Neural progenitor cell (in vitro differentiated cells): ENCODE measurements at regions not wholly inside any gene's neighbourhood (a gene's known extent, or its start where the extent isn't known, plus 50 kb on each side); places are given as distances from the start of the nearest gene placed in this dataset.

Source experiments
- DNase-seq: peaks from one replicate; pipeline ENCODE4 v3.0.0-alpha.2; 2016; ENCODE audit warnings: low spot score
- H2AFZ ChIP-seq: fragments of 200-600 bp; sonication (generic); replicated peaks from 2 replicates; pipeline ENCODE4 v1.6.1; 2016; ENCODE audit warnings: antibody characterized with exemption
- H3F3A ChIP-seq: fragments of 200-600 bp; sonication (generic); 2 replicates; pipeline ENCODE4 v1.6.1; 2016; ENCODE audit warnings: antibody characterized with exemption, low read depth
- H3K27ac ChIP-seq: fragments of 200-600 bp; sonication (generic); 2 replicates; pipeline ENCODE4 v1.5.1; 2016; ENCODE audit warnings: mild to moderate bottlenecking
- H3K27me3 ChIP-seq: fragments of 200-600 bp; sonication (generic); 2 replicates; pipeline ENCODE4 v1.6.1; 2016; ENCODE audit warnings: mild to moderate bottlenecking, moderate library complexity
- H3K36me3 ChIP-seq: fragments of 200-600 bp; sonication (generic); 2 replicates; pipeline ENCODE4 v1.5.1; 2016
- H3K4me1 ChIP-seq: fragments of 200-600 bp; sonication (generic); 2 replicates; pipeline ENCODE4 v1.6.1; 2016; ENCODE audit warnings: mixed run types
- H3K4me2 ChIP-seq: fragments of 200-600 bp; sonication (generic); 2 replicates; pipeline ENCODE4 v1.6.1; 2016
- H3K4me3 ChIP-seq: fragments of 200-600 bp; sonication (generic); 2 replicates; pipeline ENCODE4 v1.5.1; 2016
- H3K79me2 ChIP-seq: fragments of 200-600 bp; sonication (generic); 2 replicates; pipeline ENCODE4 v1.6.1; 2016; ENCODE audit warnings: low read depth
- H3K9ac ChIP-seq: fragments of 200-600 bp; sonication (generic); 2 replicates; pipeline ENCODE4 v1.6.1; 2016
- H3K9me3 ChIP-seq: fragments of 200-600 bp; sonication (generic); 2 replicates; pipeline ENCODE4 v1.5.1; 2016; ENCODE audit warnings: low read depth
- H4K20me1 ChIP-seq: fragments of 200-600 bp; sonication (generic); 2 replicates; pipeline ENCODE4 v1.6.1; 2016; ENCODE audit warnings: low read depth
- H3K27ac Mint-ChIP-seq: 3 replicates; pipeline ENCODE4 v1.8.0; 2021; ENCODE audit warnings: mixed read lengths
- H3K27me3 Mint-ChIP-seq: 2 replicates; pipeline ENCODE4 v1.8.0; 2022; ENCODE audit warnings: low read depth, mild to moderate bottlenecking, inconsistent platforms, moderate library complexity, mixed read lengths; ENCODE audit not compliant: insufficient read depth
- H3K36me3 Mint-ChIP-seq: 3 replicates; pipeline ENCODE4 v1.8.0; 2021; ENCODE audit warnings: mixed read lengths
- H3K4me1 Mint-ChIP-seq: 3 replicates; pipeline ENCODE4 v1.8.0; 2021; ENCODE audit warnings: mixed read lengths
- H3K4me3 Mint-ChIP-seq: 3 replicates; pipeline ENCODE4 v1.8.0; 2021; ENCODE audit warnings: mild to moderate bottlenecking, moderate library complexity, mixed read lengths
- H3K9me3 Mint-ChIP-seq: 3 replicates; pipeline ENCODE4 v1.8.0; 2020; ENCODE audit warnings: mixed read lengths
- CTCF ChIP-seq: fragments of 200-600 bp; sonication (generic); IDR thresholded peaks from 2 replicates; pipeline ENCODE4 v1.5.1; 2017; ENCODE audit warnings: antibody characterized with exemption, mild to moderate bottlenecking
- EZH2 ChIP-seq: fragments of 200-600 bp; sonication (generic); IDR thresholded peaks from 2 replicates; pipeline ENCODE4 v1.6.1; 2017; ENCODE audit warnings: antibody characterized with exemption, mild to moderate bottlenecking, moderate library complexity
- EZH2phosphoT487 ChIP-seq: fragments of 200-600 bp; sonication (generic); IDR thresholded peaks from 2 replicates; pipeline ENCODE4 v1.6.1; 2017; ENCODE audit warnings: antibody characterized with exemption

GRCh38 chr2:226057365-226057764 is 657.9 kb downstream of the NYAP2 start:
- no peaks in the 10 kb centered on the region for H3K9me3 ChIP-seq
- no peaks in the 10 kb centered on the region for H3K36me3 ChIP-seq
- H3K4me1 ChIP-seq, result peaks cover 18% of the 10 kb centered on the region
- no peaks in the 10 kb centered on the region for H4K20me1 ChIP-seq
- Mint-ChIP-seq H3K36me3 (peaks cover 8% of the 10 kb centered on the region), H3K4me3 (no peak overlapping the region), H3K9me3 (peaks cover 11% of the 10 kb centered on the region), H3K4me1 (peaks cover 12% of the 10 kb centered on the region), H3K27me3 (no peaks in the 10 kb centered on the region), H3K27ac (no peak overlapping the region)
- H3F3A ChIP-seq, result no peaks in the 10 kb centered on the region
- no peak overlapping the region for H2AFZ ChIP-seq
- H3K79me2 ChIP-seq, result no peaks in the 10 kb centered on the region
- TF ChIP-seq CTCF, result no peak
- DNase-seq, result no peak
- no peak overlapping the region for H3K4me2 ChIP-seq
- H3K27ac ChIP-seq, result no peak overlapping the region
- no peak overlapping the region for H3K4me3 ChIP-seq
- no peak overlapping the region for H3K9ac ChIP-seq
- no peaks in the 10 kb centered on the region for H3K27me3 ChIP-seq

DNA sequence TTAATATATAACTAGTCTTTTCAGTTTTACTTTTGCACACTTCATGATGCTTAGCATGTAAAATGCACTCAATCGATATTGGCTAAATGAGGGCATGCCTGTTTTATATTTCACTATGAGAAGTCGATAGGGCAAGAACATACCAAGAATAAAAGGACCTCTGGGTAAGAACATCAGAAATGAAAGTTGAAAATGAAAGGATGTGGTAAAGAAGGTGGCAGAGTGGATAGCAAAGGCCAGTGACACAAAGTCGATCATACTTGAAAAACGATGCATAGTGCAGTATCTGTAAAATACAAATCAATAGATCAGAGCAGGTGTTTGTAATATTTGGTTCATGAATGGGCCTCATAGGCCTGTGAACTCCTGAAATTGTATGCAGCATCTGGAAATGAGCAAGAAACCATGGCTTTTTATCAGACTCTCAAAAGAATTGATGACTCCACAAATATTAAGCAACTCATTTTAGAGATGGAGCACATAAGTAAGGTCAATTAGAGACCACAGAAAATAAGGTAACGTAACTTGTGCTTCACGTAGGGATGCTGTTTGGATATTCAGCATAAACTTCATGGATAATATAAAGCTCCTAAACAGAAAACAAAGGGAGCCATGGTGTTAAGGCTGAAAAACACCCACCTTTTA is 653.4 kb downstream of the NYAP2 start:
- Mint-ChIP-seq H3K9me3 (peaks cover 8% of the 10 kb centered on the region), H3K27me3 (no peaks in the 10 kb centered on the region), H3K27ac (no peak overlapping the region), H3K4me3 (no peak overlapping the region), H3K36me3 (peaks cover 9% of the 10 kb centered on the region), H3K4me1 (peaks cover 21% of the 10 kb centered on the region)
- H2AFZ ChIP-seq, result no peak overlapping the region
- no peak for DNase-seq
- TF ChIP-seq CTCF (no peak), EZH2 (no peak), EZH2phosphoT487 (no peak)
- H3K9ac ChIP-seq, result no peak overlapping the region
- H3K79me2 ChIP-seq, result no peaks in the 10 kb centered on the region
- no peaks in the 10 kb centered on the region for H3K27me3 ChIP-seq
- no peak overlapping the region for H3K4me3 ChIP-seq
- no peaks in the 10 kb centered on the region for H4K20me1 ChIP-seq
- no peaks in the 10 kb centered on the region for H3K36me3 ChIP-seq
- no peaks in the 10 kb centered on the region for H3K9me3 ChIP-seq
- H3K4me1 ChIP-seq, result peaks cover 15% of the 10 kb centered on the region
- no peak overlapping the region for H3K4me2 ChIP-seq
- H3K27ac ChIP-seq, result no peak overlapping the region
- H3F3A ChIP-seq, result no peaks in the 10 kb centered on the region

DNA sequence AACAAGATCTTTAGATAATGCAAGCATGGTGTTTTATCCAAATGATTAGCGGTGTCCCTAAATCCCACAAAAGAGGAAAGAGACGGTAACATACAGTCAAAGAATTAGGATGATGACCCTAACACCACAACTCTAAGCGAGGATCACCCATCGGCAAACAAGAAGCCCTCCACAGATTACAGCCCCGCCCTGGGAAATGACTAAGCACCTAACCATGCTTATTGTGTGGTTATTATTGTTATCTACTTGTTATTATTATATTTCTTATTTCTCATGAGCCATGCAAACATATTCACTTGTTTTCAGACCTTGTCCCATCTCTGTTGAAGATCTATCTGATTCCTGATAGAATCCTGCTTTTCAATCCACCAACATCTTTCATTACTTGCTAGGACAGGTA is 651.3 kb downstream of the NYAP2 start:
- Histone ChIP-seq H3K27me3 (no peaks in the 10 kb centered on the region), H3K4me3 (no peak overlapping the region), H3K4me2 (no peak overlapping the region), H3K79me2 (no peaks in the 10 kb centered on the region), H3K27ac (no peak overlapping the region), H3K36me3 (no peaks in the 10 kb centered on the region), H3K9me3 (no peaks in the 10 kb centered on the region), H3K4me1 (peaks cover 3% of the 10 kb centered on the region), H2AFZ (no peak overlapping the region), H3K9ac (no peak overlapping the region), H3F3A (no peaks in the 10 kb centered on the region), H4K20me1 (no peaks in the 10 kb centered on the region)
- Mint-ChIP-seq H3K27ac (no peak overlapping the region), H3K4me3 (no peak overlapping the region), H3K36me3 (peaks cover 9% of the 10 kb centered on the region), H3K4me1 (peaks cover 31% of the 10 kb centered on the region), H3K9me3 (peaks cover 7% of the 10 kb centered on the region), H3K27me3 (peaks cover 2% of the 10 kb centered on the region)
- TF ChIP-seq EZH2phosphoT487 (no peak), CTCF (no peak), EZH2 (no peak)
- no peak for DNase-seq
